HG03060 (cell line): ENCODE measurements at regions not wholly inside any gene's neighbourhood (a gene's known extent, or its start where the extent isn't known, plus 50 kb on each side); places are given as distances from the start of the nearest gene placed in this dataset.

Experiments
- ATAC-seq: cut with Tn5 transposase; IDR thresholded peaks from one replicate; pipeline ENCODE4 v1.9.1; 2021; ENCODE audit warnings: low read depth, moderate number of reproducible peaks; ENCODE audit not compliant: unreplicated experiment

- no peak for ATAC-seq
Observed at GRCh38 chr13:33945477-33945876, 127.5 kb downstream of the RFC3 start.

- ATAC-seq, result no peak
Observed at GRCh38 chr13:33953203-33953602, 135.3 kb downstream of the RFC3 start.

- ATAC-seq, result no peak
Observed at GRCh38 chr13:33953781-33954180, 135.8 kb downstream of the RFC3 start.

- ATAC-seq, result no peak
Observed at GRCh38 chr13:33956346-33956745, 138.4 kb downstream of the RFC3 start.

- no peak for ATAC-seq
Observed at GRCh38 chr13:33957497-33957905, 139.6 kb downstream of the RFC3 start.

GRCh38 chr13:33958964-33959363, 141.0 kb downstream of the RFC3 start:
- no peak for ATAC-seq

- ATAC-seq, result no peak
Observed at GRCh38 chr13:33963134-33963533, 145.2 kb downstream of the RFC3 start.

GRCh38 chr13:33963895-33964294, 145.9 kb downstream of the RFC3 start:
- no peak for ATAC-seq

- no peak for ATAC-seq
Observed at GRCh38 chr13:33968520-33969507, 150.9 kb downstream of the RFC3 start.

GRCh38 chr13:33970746-33971561, 153.0 kb downstream of the RFC3 start:
- ATAC-seq, result no peak

- ATAC-seq, result no peak
Observed at GRCh38 chr13:33971562-33971819, 153.5 kb downstream of the RFC3 start.

- ATAC-seq, result no peak
Observed at GRCh38 chr13:33973194-33973593, 155.2 kb downstream of the RFC3 start.

GRCh38 chr13:33976965-33977364, 159.0 kb downstream of the RFC3 start:
- ATAC-seq, result no peak

- no peak for ATAC-seq
Observed at GRCh38 chr13:33978653-33979052, 160.7 kb downstream of the RFC3 start.

- ATAC-seq, result no peak
Observed at GRCh38 chr13:33992881-33993336, 175.0 kb downstream of the RFC3 start.

GRCh38 chr13:33994198-33994597, 176.2 kb downstream of the RFC3 start:
- ATAC-seq, result no peak

- no peak for ATAC-seq
Observed at GRCh38 chr13:33994826-33995502, 177.0 kb downstream of the RFC3 start.

- ATAC-seq, result no peak
Observed at GRCh38 chr13:33996636-33997035, 178.7 kb downstream of the RFC3 start.

- ATAC-seq, result no peak
Observed at GRCh38 chr13:33997574-33997973, 179.6 kb downstream of the RFC3 start.

GRCh38 chr13:33999811-34000605, 182.1 kb downstream of the RFC3 start:
- ATAC-seq, result no peak
